GM12891 (cell line): ENCODE measurements at regions not wholly inside any gene's neighbourhood (a gene's known extent, or its start where the extent isn't known, plus 50 kb on each side); places are given as distances from the start of the nearest gene placed in this dataset.

Experiments used
- PAX5 ChIP-seq: IDR thresholded peaks from 2 replicates; pipeline ENCODE4 v1.6.1; 2011; ENCODE audit warnings: low read length, moderate library complexity, mild to moderate bottlenecking; ENCODE audit not compliant: insufficient read depth, severe bottlenecking
- POLR2A ChIP-seq: IDR thresholded peaks from 2 replicates; pipeline ENCODE4 v1.6.1; 2011; ENCODE audit warnings: low read depth, low read length, control low read depth
- POLR2AphosphoS5 ChIP-seq: IDR thresholded peaks from 2 replicates; pipeline ENCODE4 v1.6.1; 2011; ENCODE audit warnings: low read depth, low read length, control low read depth
- POU2F2 ChIP-seq: IDR thresholded peaks from 2 replicates; pipeline ENCODE4 v1.6.1; 2011; ENCODE audit warnings: low read depth, mild to moderate bottlenecking, control low read depth, low read length, moderate library complexity

DNA sequence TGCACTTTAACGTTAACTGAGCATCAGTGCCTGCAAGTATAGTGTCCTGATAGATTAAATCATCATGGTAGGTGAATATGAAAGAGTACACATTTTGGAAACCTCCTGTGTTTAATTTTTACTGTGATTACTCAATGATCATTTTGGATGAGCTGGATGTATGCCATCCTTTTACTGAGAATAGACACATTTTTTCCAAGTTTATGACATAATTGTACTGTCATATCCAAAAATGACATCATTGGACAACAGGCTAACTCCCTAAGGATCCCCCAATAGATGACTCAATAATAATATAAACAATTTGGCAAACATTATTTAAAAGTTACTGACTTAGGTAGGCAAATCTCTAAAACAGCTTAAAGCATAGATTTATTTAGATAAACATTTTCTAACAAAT lies 410.8 kb upstream of the REG3G start:
- no peak for TF ChIP-seq POLR2A
- TF ChIP-seq POU2F2, result no peak
- TF ChIP-seq POLR2AphosphoS5, result no peak
- TF ChIP-seq PAX5, result no peak
